Panc1 (cell line): ENCODE measurements at regions not wholly inside any gene's neighbourhood (a gene's known extent, or its start where the extent isn't known, plus 50 kb on each side); places are given as distances from the start of the nearest gene placed in this dataset.

Experiments
- CTCF ChIP-seq: fragments of 450-650 bp; IDR thresholded peaks from 2 replicates; pipeline ENCODE4 v1.5.1; 2017; ENCODE audit warnings: mild to moderate bottlenecking
- POLR2AphosphoS5 ChIP-seq: IDR thresholded peaks from 2 replicates; pipeline ENCODE4 v1.6.1; 2012; ENCODE audit warnings: mild to moderate bottlenecking, low read depth, low read length, moderate library complexity
- REST ChIP-seq, 2 experiments: IDR thresholded peaks; 2 replicates each; pipeline ENCODE4 v1.6.1; 2011 to 2012; ENCODE audit warnings: low read depth in 2 of 2, control low read depth in 1 of 2, low read length in 1 of 2, mild to moderate bottlenecking in 1 of 2, moderate library complexity in 1 of 2; ENCODE audit not compliant: insufficient read depth in 1 of 2
- SIN3A ChIP-seq: IDR thresholded peaks from 2 replicates; pipeline ENCODE4 v1.6.1; 2012; ENCODE audit warnings: low read depth, mild to moderate bottlenecking, low read length, moderate library complexity, borderline replicate concordance; ENCODE audit not compliant: insufficient read depth

GRCh38 chr17:69878661-69879060, 196.4 kb upstream of the KCNJ16 start:
- no peak for TF ChIP-seq CTCF
- no peak for TF ChIP-seq POLR2AphosphoS5
- no peak for TF ChIP-seq REST (IDR thresholded peaks at IDR 0.05; ENCODE audit: insufficient read depth in 1 of 2, low read depth in 2 of 2, low read length in 1 of 2)
- no peak for TF ChIP-seq SIN3A
